Heart right ventricle (tissue), 16 donors: ENCODE measurements at regions not wholly inside any gene's neighbourhood (a gene's known extent, or its start where the extent isn't known, plus 50 kb on each side); places are given as distances from the start of the nearest gene placed in this dataset.

Experiments used
- ATAC-seq, 8 donors: fragments of 200-7000 bp; cut with Tn5 transposase; one replicate each; pipeline ENCODE4 v1.9.1; 2020; ENCODE audit warnings: mild to moderate bottlenecking in 8 of 8, moderate library complexity in 8 of 8, moderate number of reproducible peaks in 1 of 8
- DNase-seq, 2 donors: peaks; one replicate each; pipeline ENCODE4 v3.0.0-alpha.2; 2020
- H3K27ac ChIP-seq, 10 donors: fragments of 200-600 bp; sonication (generic) in 2 of 10; one replicate each; pipeline versions ENCODE4 v1.5.0 to v1.8.0; 2020 to 2022; ENCODE audit warnings: mild to moderate bottlenecking in 3 of 10
- H3K27me3 ChIP-seq, 7 donors: fragments of 200-600 bp; one replicate each; pipeline ENCODE4 v1.8.0; 2021 to 2022; ENCODE audit warnings: mild to moderate bottlenecking in 2 of 7
- H3K36me3 ChIP-seq, 9 donors: fragments of 200-600 bp; sonication (generic) in 1 of 9; one replicate each; pipeline versions ENCODE4 v1.5.0 to v1.8.0; 2020 to 2022; ENCODE audit warnings: mild to moderate bottlenecking in 2 of 9
- H3K4me1 ChIP-seq, 9 donors: fragments of 200-600 bp; sonication (generic) in 1 of 9; one replicate each; pipeline versions ENCODE4 v1.5.0 to v1.8.0; 2020 to 2022; ENCODE audit warnings: mild to moderate bottlenecking in 4 of 9
- H3K4me3 ChIP-seq, 10 donors: fragments of 200-600 bp; sonication (generic) in 2 of 10; one replicate each; pipeline versions ENCODE4 v1.5.0 to v1.8.0; 2020 to 2022; ENCODE audit warnings: mild to moderate bottlenecking in 7 of 10, moderate library complexity in 2 of 10
- H3K9me3 ChIP-seq, 11 donors: fragments of 200-600 bp in 10 of 11; sonication (generic) in 2 of 11; one replicate each; pipeline versions ENCODE4 v1.5.0 to v1.8.0; 2013 to 2022; ENCODE audit warnings: mild to moderate bottlenecking in 2 of 11, control low read depth in 1 of 11, moderate library complexity in 1 of 11
- WGBS, 2 donors: extraction: QIAGEN DNeasy Blood & Tissue Kit; methylation state at CpG; one replicate each; pipeline ENCODE4 v1.1.7; 2013; ENCODE audit warnings: inconsistent platforms in 1 of 2; 5-methylcytosine and 5-hydroxymethylcytosine counted together
- intact Hi-C, 10 donors: fragments of 100-400 bp; cut with DNase I; formaldehyde crosslinking; loops; one replicate each; pipeline versions ENCODE4 v1.11.1 to v1.14.2; 2022
- TF ChIP-seq, protein P1 (sequence below), 9 donors: fragments of 200-600 bp; sonication (generic) in 2 of 9; IDR thresholded peaks; one replicate each; pipeline versions ENCODE4 v1.5.0 to v1.8.0; 2021 to 2022; ENCODE audit warnings: antibody characterized with exemption in 9 of 9, mild to moderate bottlenecking in 5 of 9, moderate library complexity in 1 of 9
- donor health status: Arrhythmogenic right ventricular cardiomyopathy.
- donor health status: ischemic (EF 13 %, LVEDD 7.1; RV severe dilation, severe dysfunction).
- donor health status: healthy with polysubstance abuse.
- donor health status: DM: no; HTN: yes; CAD: no.
- donor health status: DM: no; HTN: no; CAD: no.
- donor health status: ischemic (EF 25% LVEDD 6.9; RV normal size, moderate dysfunction).
- donor health status: ischemic (EF 25% LVEDD 5.7; RV mildly dilated, moderate dysfunction).
- donor health status: healthy.
- donor health status: DM: yes; HTN: yes; CAD: no.
- donor health status: Ischemic cardiomyopathy.
- donor health status: ischemic (EF 35%, LVEDD 5.7; RV mildly dilated, moderate dysfunction).
- donor health status: nonischemic (EF 11% LVEDD 7.7; RV severe dilation, severe dysfunction).
- donor health status: DM: yes; HTN: yes; CAD: no.
- donor health status: PGD.
- donor health status: ischemic (EF 29% LVEDD 5.4; RV normal size, mild dysfunction).
- donor health status: nonischemic (EF 23%, LVEDD 6.1; RV moderate dilation, normal function).

DNA sequence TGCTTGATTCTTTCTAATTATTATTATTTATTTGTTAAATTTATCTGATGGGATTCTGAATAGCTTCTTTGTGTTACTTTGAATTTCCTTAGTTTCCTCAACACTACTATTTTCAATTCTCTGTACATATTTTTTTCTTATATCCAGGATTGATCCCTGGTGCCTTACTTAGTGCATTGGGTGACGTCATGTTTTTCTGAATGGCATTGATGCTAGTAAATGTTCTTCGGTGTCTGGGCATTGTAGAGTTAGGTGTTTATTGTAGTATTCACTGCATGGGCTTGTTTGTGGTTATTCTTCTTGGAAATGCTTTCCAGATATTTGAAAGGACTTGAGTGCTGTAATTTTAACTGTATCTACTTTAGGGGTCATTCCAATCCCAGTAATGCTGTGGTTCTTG lies 938.1 kb downstream of the FAM133A start:
- Histone ChIP-seq H3K27ac (no peak overlapping the region), H3K36me3 (no peaks in the 10 kb centered on the region), H3K27me3 (no peaks in the 10 kb centered on the region), H3K4me3 (no peak overlapping the region), H3K9me3 (peaks cover 0 to 13% (median 0%) of the 10 kb centered on the region in 11 donors), H3K4me1 (no peaks in the 10 kb centered on the region)
- DNase-seq, result no peak
- 76 to 83% methylated on average over 2 of the region's 2 CpGs for WGBS, 2 donors
- intact Hi-C loops, result no loop called here
- TF ChIP-seq, protein P1, sequence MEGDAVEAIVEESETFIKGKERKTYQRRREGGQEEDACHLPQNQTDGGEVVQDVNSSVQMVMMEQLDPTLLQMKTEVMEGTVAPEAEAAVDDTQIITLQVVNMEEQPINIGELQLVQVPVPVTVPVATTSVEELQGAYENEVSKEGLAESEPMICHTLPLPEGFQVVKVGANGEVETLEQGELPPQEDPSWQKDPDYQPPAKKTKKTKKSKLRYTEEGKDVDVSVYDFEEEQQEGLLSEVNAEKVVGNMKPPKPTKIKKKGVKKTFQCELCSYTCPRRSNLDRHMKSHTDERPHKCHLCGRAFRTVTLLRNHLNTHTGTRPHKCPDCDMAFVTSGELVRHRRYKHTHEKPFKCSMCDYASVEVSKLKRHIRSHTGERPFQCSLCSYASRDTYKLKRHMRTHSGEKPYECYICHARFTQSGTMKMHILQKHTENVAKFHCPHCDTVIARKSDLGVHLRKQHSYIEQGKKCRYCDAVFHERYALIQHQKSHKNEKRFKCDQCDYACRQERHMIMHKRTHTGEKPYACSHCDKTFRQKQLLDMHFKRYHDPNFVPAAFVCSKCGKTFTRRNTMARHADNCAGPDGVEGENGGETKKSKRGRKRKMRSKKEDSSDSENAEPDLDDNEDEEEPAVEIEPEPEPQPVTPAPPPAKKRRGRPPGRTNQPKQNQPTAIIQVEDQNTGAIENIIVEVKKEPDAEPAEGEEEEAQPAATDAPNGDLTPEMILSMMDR (IDR thresholded peaks at IDR 0.05), result no peak
- ATAC-seq, result no peak

DNA sequence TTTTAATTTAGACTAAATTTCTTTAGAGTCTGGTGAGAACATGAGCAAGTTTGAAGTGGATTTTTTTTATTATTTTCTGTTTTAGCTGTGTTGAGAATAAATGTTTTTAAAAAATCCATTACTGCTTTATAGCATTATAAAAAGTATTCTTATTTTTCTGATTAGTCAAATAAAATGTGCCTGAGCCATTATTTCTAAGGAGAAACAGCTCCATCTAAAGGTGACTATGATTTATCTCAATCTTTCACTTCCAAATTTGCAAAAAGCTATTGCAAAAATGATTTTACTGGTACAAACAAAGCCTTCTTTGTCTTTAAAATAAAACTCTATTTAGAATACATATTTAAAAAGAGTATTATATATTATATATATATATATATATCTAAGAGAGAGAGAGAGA lies 959.2 kb downstream of the FAM133A start:
- no peak overlapping the region for H3K27ac ChIP-seq
- no peaks in the 10 kb centered on the region for H3K4me1 ChIP-seq
- TF ChIP-seq, protein P1 (IDR thresholded peaks at IDR 0.05), result no peak
- peaks cover 0 to 36% (median 0%) of the 10 kb centered on the region in 11 donors for H3K9me3 ChIP-seq
- H3K27me3 ChIP-seq, result peaks cover 0 to 8% (median 0%) of the 10 kb centered on the region in 7 donors
- ATAC-seq (no peak), DNase-seq (no peak)
- H3K36me3 ChIP-seq, result no peaks in the 10 kb centered on the region
- no peak overlapping the region for H3K4me3 ChIP-seq
- intact Hi-C loops, result no loop called here

GRCh38 chrX:94635003-94635402 lies 961.0 kb downstream of the FAM133A start:
- no peak for ATAC-seq
- Histone ChIP-seq H3K4me3 (no peak overlapping the region), H3K9me3 (peaks cover 0 to 36% (median 0%) of the 10 kb centered on the region in 11 donors), H3K27me3 (peaks cover 0 to 5% (median 0%) of the 10 kb centered on the region in 7 donors), H3K36me3 (no peaks in the 10 kb centered on the region), H3K4me1 (no peaks in the 10 kb centered on the region), H3K27ac (no peak overlapping the region)
- DNase-seq, result no peak
- intact Hi-C loops, result no loop called here
- TF ChIP-seq, protein P1 (IDR thresholded peaks at IDR 0.05), result no peak
- 78 to 82% methylated on average over 3 of the region's 3 CpGs for WGBS, 2 donors

- Histone ChIP-seq H3K9me3 (no peaks in the 10 kb centered on the region), H3K27me3 (peaks cover 0 to 7% (median 0%) of the 10 kb centered on the region in 7 donors), H3K4me3 (no peak overlapping the region), H3K4me1 (no peaks in the 10 kb centered on the region), H3K36me3 (no peaks in the 10 kb centered on the region), H3K27ac (no peak overlapping the region)
- intact Hi-C loops, result no loop called here
- TF ChIP-seq, protein P1 (IDR thresholded peaks at IDR 0.05), result no peak
- WGBS, 2 donors, result 74 to 79% methylated on average over 2 of the region's 2 CpGs
- DNase-seq, result no peak
- no peak for ATAC-seq
These were observed 971.7 kb downstream of the FAM133A start for GRCh38 chrX:94645726-94646125.
